HepG2 (cell line): ENCODE measurements at regions not wholly inside any gene's neighbourhood (a gene's known extent, or its start where the extent isn't known, plus 50 kb on each side); places are given as distances from the start of the nearest gene placed in this dataset.

ENCODE experiments used
- ATAC-seq: fragments of 200-7000 bp; cut with Tn5 transposase; 3 replicates; pipeline ENCODE4 v1.9.1; 2020; ENCODE audit warnings: mild to moderate bottlenecking, moderate library complexity
- BruUV-seq: library from RNA; stranded (reverse); fragments of 400-500 nt; replicated peaks from 2 replicates; lab custom pipeline; 2021; lab: Mats Ljungman, UMichigan
- CTCF ChIA-PET: fragments of 300-600 bp; formaldehyde crosslinking; extraction: SDS; loops from one replicate; lab custom pipeline; 2021; ENCODE audit warnings: low total read pairs, inconsistent platforms, low intra/inter-chr PET ratio; lab: Yijun Ruan, JAX
- POLR2A ChIA-PET: fragments of 350-600 bp; sonication (Branson Sonifier 250); formaldehyde crosslinking; loops from one replicate; lab custom pipeline; 2020; ENCODE audit warnings: antibody characterized with exemption, inconsistent platforms; lab: Yijun Ruan, JAX
- DNase-seq: peaks from one replicate; pipeline ENCODE4 v3.0.0-alpha.2; 2015; ENCODE audit warnings: low spot score
- FAIRE-seq: peaks from 3 replicates; lab custom pipeline; 2011; peaks lifted over from hg19 to GRCh38; lab: Jason Lieb, UNC
- H2AFZ ChIP-seq: one replicate; pipeline ENCODE4 v1.6.1; 2011; ENCODE audit warnings: low read length, inconsistent platforms
- H3K27ac ChIP-seq: fragments of 300-600 bp; 3 replicates; pipeline ENCODE4 v1.8.0; 2011; ENCODE audit warnings: mixed run types, mild to moderate bottlenecking, mixed read lengths, low read length, inconsistent platforms; ENCODE audit not compliant: insufficient read depth; ENCODE audit errors: extremely low read length
- H3K27me3 ChIP-seq, 2 experiments: fragments of 200-600 bp in 1 of 2; 2 replicates in 1 of 2; 3 replicates in 1 of 2; pipeline versions ENCODE4 v1.6.0 to v1.8.0; 2011; ENCODE audit warnings: low read length in 2 of 2, mild to moderate bottlenecking in 2 of 2, moderate library complexity in 2 of 2, inconsistent platforms in 1 of 2; ENCODE audit not compliant: insufficient read depth in 2 of 2, control insufficient read depth in 1 of 2
- H3K36me3 ChIP-seq, 2 experiments: fragments of 200-600 bp in 1 of 2; replicated peaks in 1 of 2; 2 replicates in 1 of 2; 3 replicates in 1 of 2; pipeline versions ENCODE4 v1.5.1 to v1.8.0; 2011; ENCODE audit warnings: low read length in 2 of 2, inconsistent platforms in 1 of 2; ENCODE audit not compliant: insufficient read depth in 2 of 2, control insufficient read depth in 1 of 2
- H3K4me1 ChIP-seq: 2 replicates; pipeline ENCODE4 v1.5.1; 2012; ENCODE audit warnings: low read length, inconsistent platforms; ENCODE audit not compliant: insufficient read depth
- H3K4me2 ChIP-seq: 2 replicates; pipeline ENCODE4 v1.6.0; 2011; ENCODE audit warnings: low read depth, low read length, inconsistent platforms
- H3K4me3 ChIP-seq, 3 experiments: fragments of 200-600 bp in 1 of 3; sonication (generic), shearing (Covaris generic) in 1 of 3; replicated peaks in 1 of 3; 2 replicates each; pipeline ENCODE4 v1.5.1; 2011 to 2016; ENCODE audit warnings: low read length in 3 of 3, inconsistent platforms in 2 of 3, low read depth in 2 of 3, mild to moderate bottlenecking in 2 of 3, control low read depth in 1 of 3, mixed read lengths in 1 of 3; ENCODE audit not compliant: insufficient read depth in 1 of 3
- H3K79me2 ChIP-seq: one replicate; pipeline ENCODE4 v1.6.1; 2011; ENCODE audit warnings: low read length, inconsistent platforms; ENCODE audit not compliant: insufficient read depth
- H3K9ac ChIP-seq: 2 replicates; pipeline ENCODE4 v1.6.0; 2011; ENCODE audit warnings: mild to moderate bottlenecking, low read depth, low read length, inconsistent platforms; ENCODE audit not compliant: insufficient read depth
- H3K9me3 ChIP-seq: 2 replicates; pipeline ENCODE4 v1.5.1; 2012; ENCODE audit warnings: mild to moderate bottlenecking, low read length
- H4K20me1 ChIP-seq: 2 replicates; pipeline ENCODE4 v1.6.0; 2011; ENCODE audit warnings: inconsistent platforms, mild to moderate bottlenecking, low read length, moderate library complexity; ENCODE audit not compliant: insufficient read depth
- KAT7 ChIP-seq: IDR thresholded peaks from 2 replicates; pipeline ENCODE4 v1.6.1; 2018; ENCODE audit warnings: borderline replicate concordance, missing compliant biosample characterization
- MXD4 ChIP-seq: IDR thresholded peaks from 2 replicates; pipeline ENCODE4 v1.6.1; 2016; ENCODE audit warnings: mild to moderate bottlenecking, missing biosample characterization, missing genetic modification reagents
- RNF2 ChIP-seq: fragments of 450-650 bp; conservative IDR thresholded peaks from 2 replicates; pipeline ENCODE4 v1.6.1; 2016; ENCODE audit warnings: low read depth
- SUZ12 ChIP-seq: fragments of 150-350 bp; IDR thresholded peaks from 2 replicates; pipeline ENCODE4 v1.6.1; 2014; ENCODE audit warnings: low read depth, low read length
- ZBTB14 ChIP-seq: sonication (generic); formaldehyde crosslinking; IDR thresholded peaks from 2 replicates; pipeline ENCODE4 v1.4.0; 2020; ENCODE audit warnings: missing genetic modification reagents
- ZNF10 ChIP-seq: sonication (generic); formaldehyde crosslinking; IDR thresholded peaks from 2 replicates; pipeline ENCODE4 v1.4.0; 2020; ENCODE audit warnings: mild to moderate bottlenecking, low read depth, missing genetic modification reagents, borderline replicate concordance
- ZNF20 ChIP-seq: sonication (generic); formaldehyde crosslinking; IDR thresholded peaks from 2 replicates; pipeline ENCODE4 v1.4.0; 2020; ENCODE audit warnings: mild to moderate bottlenecking, moderate library complexity, missing genetic modification reagents
- ZNF224 ChIP-seq: sonication (generic); formaldehyde crosslinking; IDR thresholded peaks from 2 replicates; pipeline ENCODE4 v1.5.0; 2020; ENCODE audit warnings: mild to moderate bottlenecking, missing genetic modification reagents
- ZNF615 ChIP-seq: sonication (generic); formaldehyde crosslinking; IDR thresholded peaks from 2 replicates; pipeline ENCODE4 v1.5.0; 2020; ENCODE audit warnings: mild to moderate bottlenecking, missing genetic modification reagents, borderline replicate concordance
- WGBS: methylation state at CpG from one replicate; pipeline ENCODE4 v1.1.6; 2017; ENCODE audit warnings: low lambda C conversion rate; 5-methylcytosine and 5-hydroxymethylcytosine counted together
- in situ Hi-C: cut with HindIII; loops from 2 replicates; pipeline ENCODE4 v1.10.0; 2017; ENCODE audit warnings: low pct_unique_long_range_greater_than_20kb; ENCODE audit not compliant: extremely low pct_ligation_motif_present
- intact Hi-C: fragments of 100-400 bp; cut with micrococcal nuclease; formaldehyde crosslinking; loops from one replicate; pipeline ENCODE4 v1.10.0; 2022; ENCODE audit not compliant: unreplicated experiment

GRCh38 chr12:38124247-38125012 is 192.1 kb upstream of the ALG10B start (continued):
- no peak for TF ChIP-seq ZBTB14 (CRISPR knock-in tag)

- DNase-seq = no peak
- H3K27ac ChIP-seq = no peak overlapping the region
- no peaks in the 10 kb centered on the region for H4K20me1 ChIP-seq
- ATAC-seq = no peak
- ChIA-PET CTCF (no interaction called here), POLR2A (no interaction called here)
- WGBS = 20% methylated on average over 2 of the region's 2 CpGs
- no peak overlapping the region for H3K9ac ChIP-seq
- no TSS peak for BruUV-seq
- intact Hi-C loops (loop anchor here (10.0 kb wide), 3 partner anchors 47 to 973 kb away; no protein-coding TSS in a partner anchor), in situ Hi-C loops (loop anchor here (25.0 kb wide), 1 partner anchor 780 kb away; the partner anchor contains the start of gene CPNE8)
- no peaks in the 10 kb centered on the region for H3K27me3 ChIP-seq
- no peak overlapping the region for H3K4me3 ChIP-seq
- H2AFZ ChIP-seq = no peak overlapping the region
- H3K4me2 ChIP-seq = no peak overlapping the region
- H3K4me1 ChIP-seq = no peaks in the 10 kb centered on the region
- H3K36me3 ChIP-seq = no peaks in the 10 kb centered on the region
- H3K79me2 ChIP-seq = no peaks in the 10 kb centered on the region
- TF ChIP-seq ZNF224 (CRISPR knock-in tag) = no peak
- TF ChIP-seq ZNF615 (CRISPR knock-in tag) = no peak
- TF ChIP-seq MXD4 (CRISPR knock-in tag) = no peak
- TF ChIP-seq ZNF10 (CRISPR knock-in tag) = no peak
- TF ChIP-seq RNF2 = no peak
- no peak for TF ChIP-seq KAT7 (CRISPR knock-in tag)
- no peak for TF ChIP-seq SUZ12
- no peak for TF ChIP-seq ZNF20 (CRISPR knock-in tag)
- no peak for FAIRE-seq
- H3K9me3 ChIP-seq = no peaks in the 10 kb centered on the region
Measured at GRCh38 chr12:38132139-38132538, 184.4 kb upstream of the ALG10B start.
